EH (cell line): ENCODE measurements at regions not wholly inside any gene's neighbourhood (a gene's known extent, or its start where the extent isn't known, plus 50 kb on each side); places are given as distances from the start of the nearest gene placed in this dataset.
"Not testable (repeated sequence)": the region's sequence is repeated elsewhere in the genome, so short reads cannot be mapped to it uniquely, and the experiment has no call there.

ENCODE experiments used
- DNase-seq: peaks from one replicate; pipeline ENCODE4 v3.0.0-alpha.2; 2015; ENCODE audit warnings: low read depth

DNA sequence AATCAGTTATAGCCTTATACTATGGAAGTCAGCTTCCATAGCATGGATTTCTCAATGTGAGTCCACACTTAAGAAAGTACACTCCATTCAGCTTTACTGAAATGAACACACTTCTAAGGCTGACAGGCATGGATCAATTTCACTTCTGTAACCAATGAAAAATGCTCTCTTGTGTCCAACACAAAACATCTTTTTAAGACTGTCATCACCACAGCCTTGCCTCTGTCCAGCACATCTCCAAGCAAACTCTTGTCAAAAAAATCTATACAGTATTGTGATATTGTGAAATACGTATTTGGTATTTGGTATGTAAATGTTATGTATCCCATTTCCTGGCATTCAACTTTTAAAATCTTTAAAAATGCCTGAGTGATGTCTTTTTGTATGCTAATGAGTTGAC, 208.7 kb downstream of the RAP2B start:
- no peak for DNase-seq

DNA sequence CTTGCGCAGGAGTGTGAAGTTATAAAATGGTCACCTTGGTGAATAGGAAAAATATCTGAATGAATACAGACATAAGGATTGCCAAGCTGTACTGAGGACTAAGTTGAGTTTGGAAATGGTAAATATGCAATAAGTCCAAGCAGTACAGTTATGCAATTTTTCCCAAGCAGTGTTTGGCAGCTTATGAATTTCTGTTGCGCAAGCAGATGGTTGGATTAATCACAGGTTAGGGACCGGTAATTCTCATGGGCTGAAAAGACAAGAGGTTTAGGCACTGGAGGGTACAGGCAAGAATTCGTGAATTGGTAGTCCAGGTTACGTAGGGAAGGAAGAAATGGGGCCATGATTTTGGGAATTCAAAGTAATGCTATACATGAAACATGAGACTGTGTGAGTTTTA, 210.3 kb downstream of the RAP2B start:
- DNase-seq: peak; percentile 41

DNA sequence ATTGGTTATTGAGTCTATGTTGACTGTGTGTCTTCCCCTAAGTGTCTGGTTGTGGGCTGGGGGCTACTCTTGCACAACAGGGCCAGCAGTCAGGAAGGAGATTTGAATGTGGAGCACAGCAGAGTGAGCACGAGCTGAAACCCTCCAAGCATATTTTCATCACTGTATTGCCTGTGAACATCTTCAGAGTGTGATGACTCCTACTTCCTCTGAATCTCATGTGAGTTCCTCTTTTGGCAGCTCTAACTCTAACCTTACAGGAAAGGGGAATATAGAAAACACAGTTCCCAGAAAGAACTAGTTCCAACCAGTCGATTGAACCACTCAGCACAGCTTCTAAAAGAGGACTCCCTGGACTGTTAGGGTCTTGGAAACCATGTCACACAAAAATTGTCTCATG, 211.6 kb downstream of the RAP2B start:
- DNase-seq: peak; percentile 3

DNA sequence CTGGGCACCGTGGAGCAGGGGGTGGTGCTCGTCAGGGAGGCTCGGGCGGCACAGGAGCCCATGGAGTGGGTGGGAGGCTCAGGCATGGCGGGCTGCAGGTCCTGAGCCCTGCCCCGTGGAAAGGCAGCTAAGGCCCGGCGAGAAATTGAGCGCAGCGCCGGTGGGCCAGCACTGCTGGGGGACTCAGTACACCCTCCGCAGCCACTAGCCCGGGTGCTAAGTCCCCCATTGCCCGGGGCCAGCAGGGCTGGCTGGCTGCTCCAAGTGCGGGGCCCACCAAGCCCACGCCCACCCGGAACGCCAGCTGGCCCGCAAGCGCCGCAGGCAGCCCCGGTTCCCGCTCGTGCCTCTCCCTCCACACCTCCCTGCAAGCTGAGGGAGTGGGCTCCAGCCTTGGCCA, 216.3 kb downstream of the RAP2B start:
- not testable (repeated sequence) for DNase-seq

DNA sequence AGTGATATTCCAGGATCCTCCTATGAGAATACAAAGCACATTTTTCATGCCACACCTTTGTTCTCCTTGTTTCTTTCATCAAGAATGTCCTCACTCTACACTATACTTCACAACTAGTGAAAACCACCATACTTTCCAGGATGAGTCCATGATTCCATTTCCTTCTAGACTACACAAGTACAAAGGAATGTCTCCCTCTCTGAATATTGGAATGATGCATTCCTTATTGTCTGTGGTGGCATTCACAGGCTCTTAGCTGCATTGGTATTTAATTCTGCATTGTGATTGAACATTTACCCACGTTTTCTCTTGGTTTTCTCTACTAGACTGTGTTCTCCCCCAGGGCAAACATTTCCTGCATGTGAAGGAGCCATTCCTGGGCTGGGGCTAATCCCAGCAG, 217.5 kb downstream of the RAP2B start:
- peak; percentile 67 for DNase-seq

DNA sequence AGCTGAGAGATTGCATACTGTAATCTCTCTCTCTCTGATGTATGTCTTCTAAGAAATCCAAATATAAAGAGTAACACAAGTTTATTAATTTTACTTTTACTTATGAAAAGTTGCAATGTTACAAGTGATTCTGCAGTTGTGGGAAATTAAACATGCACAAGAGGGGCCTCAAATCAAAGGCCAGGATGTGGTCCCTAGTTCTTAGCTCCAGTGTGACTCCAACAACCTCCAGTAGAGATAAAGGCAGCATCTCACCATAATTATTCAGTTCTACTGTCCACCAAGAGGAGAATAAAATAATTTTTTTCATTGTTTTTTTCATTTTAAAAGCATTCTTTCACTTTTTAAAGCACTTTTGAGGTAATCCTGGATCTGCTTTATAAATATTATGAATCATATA, 223.3 kb downstream of the RAP2B start:
- DNase-seq: no peak

DNA sequence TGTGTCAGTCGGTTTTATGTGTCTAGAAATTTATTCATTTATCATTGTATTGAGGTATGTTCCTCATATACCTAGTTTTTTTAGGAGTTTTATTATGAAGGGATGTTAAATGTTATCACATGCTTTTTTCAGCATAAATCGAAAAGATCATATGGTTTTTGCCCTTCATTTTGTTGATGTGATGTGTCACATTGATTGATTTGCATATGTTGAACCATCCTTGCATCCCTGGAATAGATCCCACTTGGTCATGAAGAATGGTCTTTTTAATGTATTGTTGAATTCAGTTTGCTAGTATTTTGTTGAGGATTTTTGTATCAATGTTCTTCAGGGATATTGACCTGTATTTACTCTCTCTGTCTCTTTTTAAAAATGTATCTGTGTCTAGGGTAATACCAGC, 230.3 kb downstream of the RAP2B start:
- no peak for DNase-seq

DNA sequence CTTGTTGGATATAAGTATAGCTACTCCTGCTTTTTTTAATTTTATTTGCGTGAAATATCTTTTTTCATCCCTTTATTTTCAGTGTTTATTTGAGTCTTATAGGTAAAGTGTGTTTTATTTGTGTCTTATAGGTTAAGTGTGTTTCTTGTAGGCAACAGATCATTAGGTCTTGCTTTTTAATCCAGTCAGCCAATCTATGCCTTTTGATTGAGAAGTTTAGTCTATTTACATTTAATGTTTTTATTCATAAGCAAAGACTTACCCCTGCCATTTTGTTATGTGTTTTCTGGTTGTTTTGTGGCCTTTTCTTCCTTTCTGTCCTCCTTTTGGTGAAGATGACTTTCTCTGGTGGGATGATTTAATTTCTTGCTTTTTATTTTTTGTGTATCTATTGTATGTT, 232.0 kb downstream of the RAP2B start:
- DNase-seq: no peak

DNA sequence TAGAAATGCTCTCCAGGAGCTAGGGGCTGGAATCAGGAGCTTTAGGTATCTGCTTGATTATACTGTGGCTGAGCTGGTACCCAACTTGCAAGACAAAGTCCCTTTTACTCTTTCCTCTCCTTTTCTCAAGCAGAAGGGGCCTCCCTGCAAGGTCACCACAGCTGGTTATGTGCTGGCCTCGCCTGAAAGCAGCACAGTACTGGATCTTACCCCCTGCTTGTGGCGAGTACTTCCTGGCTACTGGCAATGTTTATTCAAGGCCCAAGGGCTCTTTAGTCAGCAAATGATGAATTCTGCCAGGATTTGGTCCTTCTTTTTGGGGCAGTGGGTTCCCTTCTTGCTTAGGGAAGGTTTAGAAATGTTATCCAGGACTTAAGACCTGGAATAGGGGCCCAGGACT, 234.6 kb downstream of the RAP2B start:
- no peak for DNase-seq

DNA sequence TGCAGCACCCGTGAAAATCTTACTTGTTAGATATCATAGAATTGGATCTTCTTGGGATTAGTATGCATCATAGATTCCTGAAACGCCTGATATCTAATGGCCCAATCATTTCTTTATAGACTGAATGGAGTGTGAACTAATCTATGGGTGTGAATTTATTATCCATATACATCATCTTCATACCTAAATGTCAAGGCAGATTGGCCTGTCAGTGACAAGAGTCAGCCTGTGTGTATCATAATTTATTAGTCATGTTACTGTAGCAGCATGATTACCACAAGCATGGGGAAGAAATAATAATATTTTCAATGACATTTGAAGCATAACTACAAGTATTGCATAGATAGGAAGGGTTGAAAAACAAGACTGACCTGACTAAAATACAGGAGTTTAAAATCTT, 235.8 kb downstream of the RAP2B start:
- DNase-seq: no peak

DNA sequence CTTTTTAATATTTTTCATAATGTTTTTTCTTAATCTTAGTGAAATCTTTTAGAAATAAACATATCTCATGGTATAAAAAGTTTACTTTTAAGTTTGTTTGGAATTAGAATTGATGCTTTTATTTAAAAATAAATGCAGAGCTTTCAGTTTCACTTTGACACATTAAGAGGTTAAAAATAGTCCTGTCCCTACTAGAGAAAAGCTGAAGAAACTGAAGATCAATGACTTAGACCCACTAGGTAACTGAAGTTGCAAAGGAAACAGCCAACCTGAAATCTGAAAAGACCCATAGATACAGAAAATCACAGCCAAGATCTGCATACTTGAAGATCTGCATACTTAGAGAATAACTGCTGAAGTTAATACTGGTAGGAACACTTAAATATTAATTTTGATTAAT, 237.6 kb downstream of the RAP2B start:
- no peak for DNase-seq

DNA sequence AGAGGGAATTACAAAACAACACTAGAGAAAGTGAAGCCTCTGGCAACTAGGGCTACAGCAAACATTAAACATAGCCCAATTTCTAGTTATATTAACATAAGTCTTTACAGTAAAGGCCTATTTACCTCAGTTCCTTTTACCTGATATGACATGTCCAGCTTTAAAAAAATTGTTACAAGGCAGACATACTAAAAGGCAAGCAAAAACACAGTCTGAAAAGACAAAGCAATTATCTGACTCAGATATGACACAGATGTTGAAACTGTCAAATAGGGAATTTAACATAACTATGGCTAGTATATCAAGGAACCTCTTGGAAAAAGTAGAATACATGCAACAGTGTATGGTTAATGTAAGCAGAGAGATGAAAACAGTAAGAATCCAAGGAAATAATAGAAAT, 238.6 kb downstream of the RAP2B start:
- DNase-seq: no peak

DNA sequence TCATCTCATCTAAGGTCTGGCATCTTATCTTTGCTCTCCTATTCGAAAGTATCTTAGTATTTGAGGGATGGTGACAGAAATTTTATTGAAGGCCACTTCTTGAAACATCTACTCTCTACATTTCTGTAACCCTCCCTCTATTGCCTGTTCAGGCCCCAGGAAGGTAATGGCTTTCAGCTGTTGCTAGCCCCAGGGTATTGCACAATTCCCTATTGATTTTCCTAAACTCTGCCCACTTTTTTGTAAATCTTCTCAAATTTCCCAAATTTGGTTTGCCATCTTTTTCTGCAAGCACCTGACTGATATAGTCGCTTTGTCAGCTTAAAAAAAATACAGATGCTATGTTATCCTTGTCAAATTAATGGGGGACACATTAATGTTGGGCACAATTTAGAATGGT, 242.1 kb downstream of the RAP2B start:
- no peak for DNase-seq

DNA sequence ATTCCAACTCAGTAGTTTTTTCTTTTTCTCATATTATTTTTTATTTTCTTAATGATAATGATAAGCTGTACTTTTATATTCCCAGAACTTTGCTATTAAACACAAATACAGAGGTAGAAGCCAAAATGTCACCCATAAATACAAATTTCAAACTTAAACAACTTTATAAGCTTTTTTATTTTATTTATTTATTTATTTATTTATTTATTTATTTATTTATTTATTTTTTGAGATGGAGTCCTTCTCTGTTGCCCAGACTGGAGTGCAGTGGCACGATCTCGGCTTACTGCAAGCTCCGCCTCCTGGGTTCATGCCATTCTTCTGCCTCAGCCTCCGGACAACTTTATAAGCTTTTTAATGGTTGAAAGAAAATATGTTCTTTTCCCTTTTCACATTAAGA, 243.3 kb downstream of the RAP2B start:
- not testable (repeated sequence) for DNase-seq

DNA sequence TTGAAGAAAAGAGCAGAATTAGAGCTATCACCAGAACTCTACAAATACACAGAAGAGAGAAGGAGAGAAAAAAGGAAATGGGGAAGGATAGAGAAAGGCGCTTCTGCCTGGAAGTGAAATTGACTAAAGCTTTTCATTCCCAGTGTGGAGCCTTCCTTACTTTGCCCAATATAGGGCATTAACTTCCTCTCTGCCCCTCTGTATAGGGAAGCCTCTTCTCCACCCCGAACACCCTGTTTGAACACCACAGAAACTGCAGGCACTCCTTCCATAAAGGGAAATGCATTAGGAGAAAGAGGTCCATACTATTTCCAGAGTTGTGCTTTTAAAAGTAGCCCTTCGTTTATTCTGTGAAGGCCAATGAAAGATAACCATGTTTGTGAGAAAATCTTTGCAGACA, 248.5 kb downstream of the RAP2B start:
- no peak for DNase-seq

DNA sequence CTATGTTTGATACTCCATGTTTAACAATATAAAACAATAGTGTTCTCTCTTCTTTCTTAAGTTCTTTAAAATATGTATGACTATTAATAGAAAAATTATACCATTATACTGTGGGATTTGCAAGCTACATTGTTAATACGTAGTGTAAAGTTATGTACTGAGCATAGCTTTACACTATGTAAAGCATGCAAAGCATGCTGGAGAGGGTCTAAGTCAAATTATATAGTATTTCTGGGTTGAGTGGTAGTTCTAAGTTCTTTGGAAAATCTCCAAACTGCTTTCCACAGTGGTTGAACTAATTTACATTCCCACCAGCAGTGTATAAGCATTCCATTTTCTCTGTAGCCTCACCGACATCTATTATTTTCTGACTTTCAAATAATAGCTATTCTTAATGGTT, 253.0 kb downstream of the RAP2B start:
- DNase-seq: peak; percentile 42

DNA sequence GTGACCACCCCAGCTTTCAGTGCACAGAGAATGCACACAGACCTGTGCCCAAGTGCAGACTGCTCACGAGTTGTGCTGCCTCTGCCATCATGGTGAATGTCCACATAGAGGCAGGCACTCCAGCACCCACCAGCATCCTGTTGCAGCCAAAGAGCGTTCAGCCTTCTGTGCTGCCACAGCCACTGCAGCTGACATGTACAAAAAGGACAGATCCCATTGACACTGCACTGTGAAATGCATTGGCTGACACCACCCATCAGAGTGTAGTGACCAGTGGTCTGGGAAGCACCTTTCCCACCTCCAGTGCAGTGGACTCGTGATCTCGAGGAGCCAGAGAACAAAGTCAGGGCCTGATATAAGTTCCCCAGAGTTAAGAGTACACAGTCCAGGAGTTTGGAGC, 260.3 kb downstream of the RAP2B start:
- no peak for DNase-seq

DNA sequence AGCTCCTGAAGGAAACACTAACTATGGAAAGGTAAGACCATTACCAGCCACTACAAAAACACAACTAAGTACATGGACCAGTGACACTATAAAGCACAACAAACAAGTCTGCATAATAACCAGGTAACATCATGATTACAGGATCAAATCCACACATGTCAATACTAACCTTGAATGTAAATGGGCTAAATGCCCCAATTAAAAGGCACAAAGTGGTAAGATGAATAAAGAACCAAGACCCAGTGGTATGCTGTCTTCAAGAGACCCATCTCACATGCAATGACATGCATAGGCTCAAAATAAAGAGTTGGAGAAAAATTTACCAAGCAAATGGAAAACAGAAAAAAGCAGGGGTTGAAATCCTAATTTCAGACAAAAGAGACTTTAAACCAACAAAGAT, 261.8 kb downstream of the RAP2B start:
- DNase-seq: not testable (repeated sequence)

DNA sequence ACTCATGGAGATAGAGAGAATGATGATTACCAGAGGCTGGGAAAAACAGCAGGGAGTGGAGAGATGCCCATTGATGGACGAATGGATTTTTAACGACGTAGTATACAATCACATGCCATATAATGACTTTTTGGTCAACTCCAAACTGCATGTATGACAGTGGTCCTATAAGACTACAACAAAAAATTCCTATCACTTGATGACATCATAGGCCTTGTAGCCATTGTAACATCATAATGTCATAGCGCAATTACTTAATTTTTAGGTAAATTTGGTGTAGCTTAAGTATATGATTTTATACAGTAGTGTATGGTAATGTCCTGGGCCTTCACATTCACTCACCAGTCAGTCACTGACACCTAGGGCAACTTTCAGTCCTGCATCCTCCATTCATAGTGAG, 264.3 kb downstream of the RAP2B start:
- no peak for DNase-seq

DNA sequence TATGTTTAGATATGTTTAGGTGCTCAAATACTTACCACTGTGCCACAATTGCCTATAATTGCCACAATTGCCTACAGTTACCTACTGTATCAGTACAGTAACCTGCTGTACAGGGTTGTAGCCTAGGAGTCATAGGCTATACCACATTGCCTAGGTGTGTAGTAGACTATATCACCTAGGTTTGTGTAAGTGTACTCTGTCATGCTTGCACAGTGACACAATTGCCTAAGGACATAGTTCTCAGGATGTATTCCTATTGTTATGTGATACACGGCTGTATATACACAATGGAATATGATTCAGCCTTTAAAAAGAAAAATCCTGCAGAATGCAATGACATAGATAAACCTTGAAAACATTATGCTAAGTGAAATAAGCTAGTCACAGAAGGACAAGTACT, 264.8 kb downstream of the RAP2B start:
- DNase-seq: no peak

DNA sequence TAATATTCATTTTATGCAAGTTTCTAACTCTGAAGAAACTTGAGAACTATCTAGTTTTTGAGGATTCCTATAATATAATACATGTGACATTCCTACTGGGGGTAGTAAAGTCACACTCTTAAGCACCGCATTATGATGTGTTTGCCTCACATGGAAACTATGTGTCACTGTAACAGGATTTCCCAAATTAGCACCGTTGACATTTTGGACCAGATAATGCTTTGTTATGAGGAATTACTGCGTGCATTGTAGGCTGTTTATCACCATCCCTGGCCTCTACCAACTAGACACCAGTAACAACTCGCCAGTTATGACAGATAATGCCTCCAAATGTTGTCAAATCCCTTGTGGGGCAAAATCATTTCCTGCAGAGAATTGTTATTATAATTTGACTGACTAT, 267.8 kb downstream of the RAP2B start:
- peak; percentile 56 for DNase-seq

DNA sequence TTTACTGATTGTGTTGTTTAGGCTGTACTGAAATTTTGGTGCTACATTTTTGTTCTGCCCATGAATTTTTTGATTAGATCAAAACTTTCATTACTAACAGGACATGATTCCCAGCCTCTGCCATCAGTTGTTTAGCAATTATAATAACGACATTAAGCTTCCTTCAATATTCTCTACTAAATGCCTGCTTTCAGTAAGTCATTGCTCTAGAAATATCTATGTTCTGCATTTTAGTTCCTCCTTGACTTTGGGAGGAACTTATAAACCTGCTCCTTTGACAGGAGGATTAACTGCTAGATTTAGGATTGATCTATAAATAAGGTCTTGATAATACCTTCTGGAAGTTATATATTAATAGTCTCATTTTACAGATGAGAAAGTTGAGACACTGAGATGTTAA, 269.1 kb downstream of the RAP2B start:
- no peak for DNase-seq

DNA sequence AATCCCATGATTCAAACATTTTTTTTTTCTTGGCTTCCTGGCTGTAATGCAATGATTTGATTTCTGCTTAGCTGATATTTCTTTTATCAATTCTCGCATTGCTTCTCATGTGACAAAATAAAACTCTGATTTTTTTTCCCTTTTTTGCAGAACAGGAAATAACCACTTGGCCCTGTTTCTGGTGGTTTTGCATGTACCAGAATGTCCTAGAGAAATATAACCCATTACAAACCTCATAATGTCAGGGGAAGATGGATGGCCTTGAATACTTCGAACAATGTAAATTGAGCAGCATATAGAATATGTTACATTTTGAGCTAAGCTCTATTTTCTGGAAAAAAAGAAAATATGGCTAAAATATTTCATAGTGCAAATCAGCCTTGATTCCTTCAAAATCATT, 275.6 kb downstream of the RAP2B start:
- DNase-seq: no peak

DNA sequence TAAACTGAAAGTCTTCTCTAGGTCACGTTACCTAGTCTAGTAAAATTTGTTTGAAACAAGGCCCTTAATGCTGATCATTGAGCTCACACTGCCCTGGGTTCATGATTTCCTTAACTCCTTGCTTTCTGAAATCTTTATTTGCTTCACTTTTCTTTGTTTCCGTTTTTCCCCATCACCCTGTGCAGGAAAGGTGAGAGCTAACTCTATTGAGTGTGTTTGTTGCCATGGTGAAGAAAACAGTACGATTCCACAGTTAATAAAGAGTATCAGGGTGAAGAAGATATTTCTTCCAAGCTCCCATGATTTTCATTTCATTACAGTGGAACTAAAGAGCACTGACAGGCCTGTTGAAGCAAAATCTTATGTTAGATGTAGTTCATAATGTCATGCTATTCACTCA, 276.2 kb downstream of the RAP2B start:
- no peak for DNase-seq

DNA sequence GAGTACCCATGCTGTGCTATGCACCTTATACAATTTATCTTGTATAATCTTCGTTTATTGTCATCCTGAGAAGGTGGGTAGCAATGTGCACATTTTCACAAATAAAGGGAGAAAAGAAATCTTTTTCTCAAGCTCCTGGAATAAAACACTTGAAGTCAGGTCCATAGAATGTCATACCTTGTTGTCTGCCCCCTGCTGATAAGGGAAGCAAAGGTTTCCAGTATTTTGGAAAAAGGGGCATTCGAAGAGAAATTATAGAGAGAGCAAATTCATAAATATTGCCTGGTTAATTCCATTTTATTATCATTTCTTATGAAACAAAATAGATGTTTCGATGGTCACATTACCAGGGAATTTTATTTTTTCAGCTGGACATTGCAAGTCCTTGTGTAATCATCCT, 277.8 kb downstream of the RAP2B start:
- DNase-seq: peak; percentile 5
